Retinal pigment epithelial cell (primary cell): ENCODE measurements at regions not wholly inside any gene's neighbourhood (a gene's known extent, or its start where the extent isn't known, plus 50 kb on each side); places are given as distances from the start of the nearest gene placed in this dataset.

Source experiments
- DNase-seq: peaks from one replicate; pipeline ENCODE4 v3.0.0-alpha.2; 2010; ENCODE audit warnings: low read depth
- H3K4me3 ChIP-seq: 2 replicates; pipeline ENCODE4 v1.5.1; 2011; ENCODE audit warnings: mild to moderate bottlenecking, low read length, control low read depth, moderate library complexity
- CTCF ChIP-seq: conservative IDR thresholded peaks from 2 replicates; pipeline ENCODE4 v1.5.1; 2011; ENCODE audit warnings: low read depth, low read length, control low read depth, inconsistent platforms

- H3K4me3 ChIP-seq = no peak overlapping the region
- TF ChIP-seq CTCF = no peak
- no peak for DNase-seq
Measured at GRCh38 chr3:116591236-116591635, 118.3 kb upstream of the TUSC7 start.

GRCh38 chr3:116601206-116601605 lies 108.4 kb upstream of the TUSC7 start:
- TF ChIP-seq CTCF = no peak
- no peak overlapping the region for H3K4me3 ChIP-seq
- no peak for DNase-seq

GRCh38 chr3:116607205-116607604 lies 102.4 kb upstream of the TUSC7 start:
- no peak overlapping the region for H3K4me3 ChIP-seq
- DNase-seq = no peak
- no peak for TF ChIP-seq CTCF

- no peak overlapping the region for H3K4me3 ChIP-seq
- no peak for TF ChIP-seq CTCF
- DNase-seq = no peak
Measured at GRCh38 chr3:116610124-116610523, 99.5 kb upstream of the TUSC7 start.

- no peak overlapping the region for H3K4me3 ChIP-seq
- no peak for DNase-seq
- TF ChIP-seq CTCF = peak; percentile 45
Measured at GRCh38 chr3:116614795-116615362, 94.7 kb upstream of the TUSC7 start.

GRCh38 chr3:116618138-116618537 lies 91.4 kb upstream of the TUSC7 start:
- no peak for DNase-seq
- TF ChIP-seq CTCF = no peak
- H3K4me3 ChIP-seq = no peak overlapping the region

GRCh38 chr3:116618930-116619329 lies 90.6 kb upstream of the TUSC7 start:
- DNase-seq = no peak
- no peak overlapping the region for H3K4me3 ChIP-seq
- TF ChIP-seq CTCF = no peak
